ENCODE measurements at regions not wholly inside any gene's neighbourhood (a gene's known extent, or its start where the extent isn't known, plus 50 kb on each side); places are given as distances from the start of the nearest gene placed in this dataset.

GRCh38 chr3:5741017-5741416, 553.5 kb downstream of the EDEM1 start:
- TF ChIP-seq CTCF (IDR thresholded peaks at IDR 0.05; ENCODE audit: low read length), result no peak
- TF ChIP-seq EZH2 (optimal IDR thresholded peaks at IDR 0.05; ENCODE audit: low read depth, low read length), result no peak
- no peak for TF ChIP-seq EZH2phosphoT487 (IDR thresholded peaks at IDR 0.05; ENCODE audit: low read length)
